ENCODE measurements at regions not wholly inside any gene's neighbourhood (a gene's known extent, or its start where the extent isn't known, plus 50 kb on each side); places are given as distances from the start of the nearest gene placed in this dataset.

GRCh38 chr12:105961821-105962671 lies 176.7 kb downstream of the NUAK1 start:
- no peak for DNase-seq

- DNase-seq: peak; percentile 35
These were observed 171.5 kb downstream of the NUAK1 start for GRCh38 chr12:105967038-105967776.

GRCh38 chr12:105968025-105968424 lies 170.7 kb downstream of the NUAK1 start:
- DNase-seq: no peak

- DNase-seq: peak; percentile 30
These were observed 167.9 kb downstream of the NUAK1 start for GRCh38 chr12:105970885-105971284.

- DNase-seq: no peak
These were observed 164.0 kb downstream of the NUAK1 start for GRCh38 chr12:105974738-105975137.

- DNase-seq: no peak
These were observed 163.4 kb downstream of the NUAK1 start for GRCh38 chr12:105975351-105975750.

- no peak for DNase-seq
These were observed 161.5 kb downstream of the NUAK1 start for GRCh38 chr12:105977236-105977635.

- no peak for DNase-seq
These were observed 161.1 kb downstream of the NUAK1 start for GRCh38 chr12:105977652-105978051.

GRCh38 chr12:105978276-105978675 lies 160.5 kb downstream of the NUAK1 start:
- DNase-seq: no peak

GRCh38 chr12:105978686-105979085 lies 160.1 kb downstream of the NUAK1 start:
- no peak for DNase-seq

- DNase-seq: no peak
These were observed 158.7 kb downstream of the NUAK1 start for GRCh38 chr12:105980085-105980484.

- no peak for DNase-seq
These were observed 158.2 kb downstream of the NUAK1 start for GRCh38 chr12:105980533-105980932.

- DNase-seq: no peak
These were observed 156.7 kb downstream of the NUAK1 start for GRCh38 chr12:105982022-105982421.

- peak; percentile 5 for DNase-seq
These were observed 155.0 kb downstream of the NUAK1 start for GRCh38 chr12:105983622-105984320.

GRCh38 chr12:105985383-105985782 lies 153.4 kb downstream of the NUAK1 start:
- no peak for DNase-seq

GRCh38 chr12:105986779-105987684 lies 151.7 kb downstream of the NUAK1 start:
- DNase-seq: no peak

- no peak for DNase-seq
These were observed 151.1 kb downstream of the NUAK1 start for GRCh38 chr12:105987685-105988035.

- DNase-seq: peak; percentile 66
These were observed 145.7 kb downstream of the NUAK1 start for GRCh38 chr12:105992849-105993740.

- peak; percentile 32 for DNase-seq
These were observed 144.8 kb downstream of the NUAK1 start for GRCh38 chr12:105993766-105994555.

GRCh38 chr12:105995961-105996431 lies 142.8 kb downstream of the NUAK1 start:
- peak; percentile 60 for DNase-seq

Measured in tongue (tissue), 1 donor.